ENCODE measurements at regions not wholly inside any gene's neighbourhood (a gene's known extent, or its start where the extent isn't known, plus 50 kb on each side); places are given as distances from the start of the nearest gene placed in this dataset.

- TF ChIP-seq, protein P1, sequence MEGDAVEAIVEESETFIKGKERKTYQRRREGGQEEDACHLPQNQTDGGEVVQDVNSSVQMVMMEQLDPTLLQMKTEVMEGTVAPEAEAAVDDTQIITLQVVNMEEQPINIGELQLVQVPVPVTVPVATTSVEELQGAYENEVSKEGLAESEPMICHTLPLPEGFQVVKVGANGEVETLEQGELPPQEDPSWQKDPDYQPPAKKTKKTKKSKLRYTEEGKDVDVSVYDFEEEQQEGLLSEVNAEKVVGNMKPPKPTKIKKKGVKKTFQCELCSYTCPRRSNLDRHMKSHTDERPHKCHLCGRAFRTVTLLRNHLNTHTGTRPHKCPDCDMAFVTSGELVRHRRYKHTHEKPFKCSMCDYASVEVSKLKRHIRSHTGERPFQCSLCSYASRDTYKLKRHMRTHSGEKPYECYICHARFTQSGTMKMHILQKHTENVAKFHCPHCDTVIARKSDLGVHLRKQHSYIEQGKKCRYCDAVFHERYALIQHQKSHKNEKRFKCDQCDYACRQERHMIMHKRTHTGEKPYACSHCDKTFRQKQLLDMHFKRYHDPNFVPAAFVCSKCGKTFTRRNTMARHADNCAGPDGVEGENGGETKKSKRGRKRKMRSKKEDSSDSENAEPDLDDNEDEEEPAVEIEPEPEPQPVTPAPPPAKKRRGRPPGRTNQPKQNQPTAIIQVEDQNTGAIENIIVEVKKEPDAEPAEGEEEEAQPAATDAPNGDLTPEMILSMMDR (IDR thresholded peaks at IDR 0.05) = no peak
- TF ChIP-seq POLR2A (IDR thresholded peaks at IDR 0.05) = no peak
Observed at GRCh38 chr7:25565002-25565401, 336.7 kb upstream of the NPVF start.
